NCI-H345 (cell line): ENCODE measurements at regions not wholly inside any gene's neighbourhood (a gene's known extent, or its start where the extent isn't known, plus 50 kb on each side); places are given as distances from the start of the nearest gene placed in this dataset.

Source experiments
- DNase-seq: peaks from one replicate; lab custom pipeline; 2025; lab: John Stamatoyannopoulos, UW

- no peak for DNase-seq
These were observed 106.8 kb downstream of the CNTN3 start for GRCh38 chr3:74507691-74508090.

- DNase-seq: no peak
These were observed 108.2 kb downstream of the CNTN3 start for GRCh38 chr3:74506246-74506645.

- DNase-seq: no peak
These were observed 113.5 kb downstream of the CNTN3 start for GRCh38 chr3:74501007-74501406.

GRCh38 chr3:74500257-74500656 is 114.2 kb downstream of the CNTN3 start:
- no peak for DNase-seq

- DNase-seq: no peak
These were observed 122.6 kb downstream of the CNTN3 start for GRCh38 chr3:74491874-74492273.

- DNase-seq: no peak
These were observed 125.2 kb downstream of the CNTN3 start for GRCh38 chr3:74489050-74489792.

- DNase-seq: no peak
These were observed 134.5 kb downstream of the CNTN3 start for GRCh38 chr3:74479915-74480314.

GRCh38 chr3:74470313-74470712 is 144.1 kb downstream of the CNTN3 start:
- DNase-seq: no peak

GRCh38 chr3:74469713-74470112 is 144.7 kb downstream of the CNTN3 start:
- DNase-seq: no peak

- no peak for DNase-seq
These were observed 145.3 kb downstream of the CNTN3 start for GRCh38 chr3:74469151-74469550.

- DNase-seq: no peak
These were observed 148.6 kb downstream of the CNTN3 start for GRCh38 chr3:74465715-74466410.

GRCh38 chr3:74463515-74463914 is 150.9 kb downstream of the CNTN3 start:
- DNase-seq: no peak

GRCh38 chr3:74456166-74456565 is 158.3 kb downstream of the CNTN3 start:
- DNase-seq: no peak

GRCh38 chr3:74447221-74447620 is 167.2 kb downstream of the CNTN3 start:
- DNase-seq: no peak

GRCh38 chr3:74445541-74445940 is 168.9 kb downstream of the CNTN3 start:
- no peak for DNase-seq

GRCh38 chr3:74443102-74443501 is 171.4 kb downstream of the CNTN3 start:
- DNase-seq: no peak

- no peak for DNase-seq
These were observed 171.8 kb downstream of the CNTN3 start for GRCh38 chr3:74442683-74443082.

- no peak for DNase-seq
These were observed 172.4 kb downstream of the CNTN3 start for GRCh38 chr3:74442068-74442467.

- DNase-seq: no peak
These were observed 178.3 kb downstream of the CNTN3 start for GRCh38 chr3:74436184-74436583.

GRCh38 chr3:74435631-74436030 is 178.8 kb downstream of the CNTN3 start:
- no peak for DNase-seq

GRCh38 chr3:74434406-74434805 is 180.1 kb downstream of the CNTN3 start:
- DNase-seq: no peak

GRCh38 chr3:74426571-74426970 is 187.9 kb downstream of the CNTN3 start:
- no peak for DNase-seq

GRCh38 chr3:74423867-74424266 is 190.6 kb downstream of the CNTN3 start:
- no peak for DNase-seq
